Activated naive CD8-positive, alpha-beta T cell treated with anti-CD3 and anti-CD28 coated beads, Interleukin-2, amount 50 U/mL, for 16 hours (primary cell): ENCODE measurements at regions not wholly inside any gene's neighbourhood (a gene's known extent, or its start where the extent isn't known, plus 50 kb on each side); places are given as distances from the start of the nearest gene placed in this dataset.
"Not testable (repeated sequence)": the region's sequence is repeated elsewhere in the genome, so short reads cannot be mapped to it uniquely, and the experiment has no call there.

Experiments used
- DNase-seq: peaks from one replicate; pipeline ENCODE4 v3.0.0-alpha.2; 2020; ENCODE audit warnings: low read depth, low spot score

GRCh38 chr2:48187503-48187902 lies 127.0 kb upstream of the FOXN2 start:
- no peak for DNase-seq

- no peak for DNase-seq
These were observed 124.8 kb upstream of the FOXN2 start for GRCh38 chr2:48189552-48190228.

GRCh38 chr2:48190230-48190629 lies 124.3 kb upstream of the FOXN2 start:
- DNase-seq: no peak

GRCh38 chr2:48194641-48195040 lies 119.8 kb upstream of the FOXN2 start:
- DNase-seq: no peak

- DNase-seq: no peak
These were observed 119.3 kb upstream of the FOXN2 start for GRCh38 chr2:48195169-48195568.

- no peak for DNase-seq
These were observed 116.9 kb upstream of the FOXN2 start for GRCh38 chr2:48197618-48198017.

- no peak for DNase-seq
These were observed 116.1 kb upstream of the FOXN2 start for GRCh38 chr2:48198371-48198770.

GRCh38 chr2:48199070-48199469 lies 115.4 kb upstream of the FOXN2 start:
- DNase-seq: no peak

GRCh38 chr2:48200620-48201293 lies 113.7 kb upstream of the FOXN2 start:
- DNase-seq: no peak

- not testable (repeated sequence) for DNase-seq
These were observed 113.0 kb upstream of the FOXN2 start for GRCh38 chr2:48201435-48201834.

- DNase-seq: no peak
These were observed 111.4 kb upstream of the FOXN2 start for GRCh38 chr2:48202863-48203642.

- DNase-seq: no peak
These were observed 110.8 kb upstream of the FOXN2 start for GRCh38 chr2:48203668-48204067.

- DNase-seq: no peak
These were observed 109.7 kb upstream of the FOXN2 start for GRCh38 chr2:48204750-48205136.

- DNase-seq: no peak
These were observed 109.2 kb upstream of the FOXN2 start for GRCh38 chr2:48205137-48205798.

- DNase-seq: not testable (repeated sequence)
These were observed 108.3 kb upstream of the FOXN2 start for GRCh38 chr2:48206056-48206656.

- DNase-seq: no peak
These were observed 107.3 kb upstream of the FOXN2 start for GRCh38 chr2:48207201-48207641.

GRCh38 chr2:48207851-48208250 lies 106.6 kb upstream of the FOXN2 start:
- DNase-seq: no peak

- no peak for DNase-seq
These were observed 105.1 kb upstream of the FOXN2 start for GRCh38 chr2:48209214-48209885.

- no peak for DNase-seq
These were observed 104.3 kb upstream of the FOXN2 start for GRCh38 chr2:48210189-48210588.

- no peak for DNase-seq
These were observed 100.8 kb upstream of the FOXN2 start for GRCh38 chr2:48213646-48214045.

GRCh38 chr2:48218169-48218568 lies 96.3 kb upstream of the FOXN2 start:
- DNase-seq: no peak
